Tongue (tissue), 1 donor: ENCODE measurements at regions not wholly inside any gene's neighbourhood (a gene's known extent, or its start where the extent isn't known, plus 50 kb on each side); places are given as distances from the start of the nearest gene placed in this dataset.
"Not testable (repeated sequence)": the region's sequence is repeated elsewhere in the genome, so short reads cannot be mapped to it uniquely, and the experiment has no call there.

Experiments
- DNase-seq: peaks from one replicate; pipeline ENCODE4 v3.0.0-alpha.2; 2015

DNA sequence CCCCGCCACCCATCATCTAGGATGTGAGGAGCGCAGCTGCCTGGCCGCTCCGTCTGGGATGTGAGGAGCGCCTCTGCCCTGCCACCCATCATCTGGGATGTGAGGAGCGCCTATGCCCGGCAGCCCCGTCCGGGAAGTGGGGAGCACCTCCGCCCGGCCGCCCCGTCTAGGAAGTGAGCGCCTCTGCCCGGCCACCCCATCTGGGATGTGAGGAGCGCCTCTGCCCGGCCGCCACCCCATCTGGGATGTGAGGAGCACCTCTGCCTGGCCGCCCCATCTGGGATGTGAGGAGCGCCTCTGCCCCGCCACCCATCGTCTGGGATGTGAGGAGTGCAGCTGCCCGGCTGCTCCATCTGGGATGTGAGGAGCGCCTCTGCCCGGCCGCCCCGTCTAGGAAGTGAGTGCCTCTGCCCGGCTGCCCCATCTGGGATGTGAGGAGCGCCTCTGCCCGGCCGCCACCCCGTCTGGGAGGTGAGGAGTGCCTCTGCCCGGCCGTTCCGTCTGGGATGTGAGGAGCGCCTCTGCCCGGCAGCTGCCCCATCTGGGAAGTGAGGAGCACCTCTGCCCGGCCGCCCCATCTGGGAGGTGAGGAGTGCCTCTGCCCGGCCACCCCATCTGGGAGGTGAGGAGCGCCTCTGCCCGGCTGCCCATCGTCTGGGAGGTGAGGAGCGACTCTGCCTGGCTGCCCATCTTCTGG lies 1086.5 kb downstream of the TYW1 start:
- DNase-seq, result not testable (repeated sequence)

DNA sequence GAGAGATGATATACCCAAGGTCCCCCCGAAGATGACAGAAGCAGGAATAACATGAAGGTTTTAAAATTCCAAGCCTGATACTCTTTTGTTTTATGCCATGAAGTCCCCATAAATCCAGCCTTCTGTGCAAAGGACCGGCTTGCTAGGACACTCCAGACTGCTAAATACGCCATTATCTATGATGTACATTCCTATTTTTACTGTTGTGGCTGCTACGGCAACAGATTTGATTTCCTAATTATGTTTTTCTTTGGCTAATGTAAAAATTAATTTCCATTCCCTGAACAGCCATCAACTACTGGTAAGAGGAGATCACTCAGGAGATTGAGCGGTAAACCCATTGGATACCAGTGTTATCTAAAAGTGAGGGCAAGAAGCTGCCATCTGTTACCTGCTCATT lies 1090.8 kb downstream of the TYW1 start:
- no peak for DNase-seq

DNA sequence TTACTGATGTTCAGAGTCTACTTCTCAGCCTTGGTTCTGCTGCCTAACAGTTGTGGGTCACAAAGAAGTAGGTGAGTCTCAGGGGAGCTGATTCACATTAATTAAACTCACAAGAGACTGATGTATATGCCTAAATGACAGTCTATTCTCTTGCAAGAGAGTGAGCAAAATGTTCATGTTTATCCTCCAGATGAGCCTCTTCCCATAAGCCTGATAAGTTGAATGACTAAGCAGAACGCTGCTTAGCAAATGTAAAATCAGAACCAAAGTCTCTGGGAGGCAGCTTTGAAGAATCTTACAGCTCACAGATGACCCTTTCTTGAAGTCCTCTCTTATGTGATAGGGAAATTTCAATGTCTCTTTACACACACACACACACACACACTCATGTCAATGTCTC lies 1092.2 kb downstream of the TYW1 start:
- no peak for DNase-seq

DNA sequence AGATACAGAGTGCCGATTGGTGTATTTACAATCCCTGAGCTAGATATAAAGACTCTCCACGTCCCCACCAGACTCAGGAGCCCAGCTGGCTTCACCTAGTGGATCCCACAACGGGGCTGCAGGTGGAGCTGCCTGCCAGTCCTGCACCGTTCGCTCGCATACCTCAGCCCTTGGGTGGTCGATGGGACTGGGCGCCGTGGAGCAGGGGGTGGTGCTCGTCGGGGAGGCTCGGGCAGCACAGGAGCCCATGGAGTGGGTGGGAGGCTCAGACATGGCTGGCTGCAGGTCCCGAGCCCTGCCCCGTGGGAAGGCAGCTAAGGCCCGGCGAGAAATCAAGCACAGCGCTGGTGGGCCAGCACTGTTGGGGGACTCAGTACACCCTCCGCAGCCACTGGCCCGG lies 1093.6 kb downstream of the TYW1 start:
- not testable (repeated sequence) for DNase-seq

DNA sequence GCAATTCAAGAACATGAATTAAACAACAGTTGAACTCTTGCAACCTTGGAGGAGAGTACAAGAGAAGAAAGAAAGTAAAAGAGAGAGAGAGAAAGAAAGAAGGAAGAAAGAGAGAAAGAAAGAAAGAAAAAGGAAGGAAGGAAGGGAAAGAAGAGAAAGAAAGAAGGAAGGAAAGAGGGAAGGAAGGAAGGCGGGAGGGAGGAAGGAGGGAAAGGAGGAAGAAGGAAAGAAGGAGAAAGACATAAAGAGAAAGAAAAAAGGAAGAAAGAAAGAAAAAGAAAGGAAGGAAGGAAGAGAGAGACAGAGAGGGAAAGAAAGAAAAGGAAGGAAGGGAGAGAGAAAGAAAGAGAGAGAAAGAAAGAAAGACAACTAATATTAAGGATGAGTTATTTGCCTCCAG lies 1106.7 kb downstream of the TYW1 start:
- DNase-seq, result no peak

DNA sequence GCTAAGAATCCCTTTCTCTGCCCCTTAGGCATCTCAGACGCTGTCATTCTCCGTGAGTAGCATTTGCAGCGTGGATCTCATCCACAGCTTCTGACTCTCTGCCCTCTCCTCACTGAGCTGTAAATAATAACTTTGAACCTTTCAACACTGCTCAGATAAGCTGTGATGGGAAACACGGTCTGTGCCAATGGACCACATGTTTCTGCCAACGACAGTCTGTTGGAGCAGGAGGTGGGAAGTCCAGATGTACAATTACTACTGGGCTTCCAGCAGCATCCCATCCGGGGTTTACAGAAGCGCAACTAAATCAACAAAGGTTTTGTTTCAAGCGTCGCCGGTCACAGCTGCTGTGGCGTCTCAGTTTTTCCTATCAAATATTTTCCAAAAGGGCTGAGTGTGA lies 1110.6 kb downstream of the TYW1 start:
- DNase-seq, result peak; percentile 80

DNA sequence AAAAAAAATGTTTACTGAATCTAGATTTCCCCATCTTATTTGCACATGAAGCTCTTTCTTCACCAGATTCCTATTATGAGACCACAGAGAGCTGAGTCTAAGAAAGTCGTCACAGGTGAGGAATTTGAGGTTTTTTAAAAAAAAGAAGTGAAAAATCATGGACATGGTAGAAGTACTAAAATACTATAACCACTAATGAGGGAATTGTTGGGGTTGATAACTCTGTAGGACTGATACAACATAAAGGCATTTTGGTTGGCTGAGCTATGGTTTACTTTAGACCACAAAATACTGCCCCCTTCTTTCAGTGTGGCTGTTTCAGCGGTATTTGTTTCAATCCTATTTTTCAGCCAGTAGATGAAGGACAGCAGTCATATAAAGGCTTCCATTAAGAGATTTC lies 1111.3 kb downstream of the TYW1 start:
- DNase-seq, result no peak

DNA sequence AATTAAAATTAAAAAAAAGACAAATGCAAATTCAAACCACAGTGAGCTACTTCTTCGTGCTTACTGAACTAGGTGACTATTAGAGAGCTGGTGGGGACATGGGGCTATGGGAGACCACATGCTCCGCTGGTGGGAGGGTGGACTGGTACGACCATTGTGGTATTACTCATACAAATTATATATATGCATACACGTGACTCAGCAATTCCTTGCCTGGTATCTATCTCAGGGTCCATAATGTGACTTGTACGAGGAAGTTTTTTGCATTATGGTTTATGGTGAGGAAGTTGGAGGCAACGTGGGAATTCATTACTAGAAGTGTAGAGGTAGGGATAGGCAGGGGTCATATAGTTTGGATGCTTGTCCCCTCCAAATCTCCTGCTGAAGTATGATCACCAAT lies 1112.7 kb downstream of the TYW1 start:
- DNase-seq, result no peak

DNA sequence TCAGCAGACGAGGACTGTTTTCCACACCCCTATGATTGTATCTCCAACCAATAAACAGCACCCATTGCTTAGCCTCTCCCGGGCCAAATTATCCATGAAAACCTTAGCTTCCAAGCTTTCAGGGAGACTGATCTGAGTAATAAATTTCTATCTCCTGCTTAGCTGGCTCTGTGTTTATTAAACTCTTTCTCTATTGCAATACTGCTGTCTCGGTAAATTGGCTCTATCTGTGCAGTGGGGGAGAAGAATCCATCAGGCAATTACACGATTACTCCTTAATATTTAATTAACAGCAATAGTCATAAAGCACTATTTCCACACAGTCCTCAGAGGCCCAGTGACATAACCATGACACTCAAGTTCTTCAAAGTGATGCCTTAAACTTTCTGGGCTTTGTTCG lies 1122.8 kb downstream of the TYW1 start:
- no peak for DNase-seq

DNA sequence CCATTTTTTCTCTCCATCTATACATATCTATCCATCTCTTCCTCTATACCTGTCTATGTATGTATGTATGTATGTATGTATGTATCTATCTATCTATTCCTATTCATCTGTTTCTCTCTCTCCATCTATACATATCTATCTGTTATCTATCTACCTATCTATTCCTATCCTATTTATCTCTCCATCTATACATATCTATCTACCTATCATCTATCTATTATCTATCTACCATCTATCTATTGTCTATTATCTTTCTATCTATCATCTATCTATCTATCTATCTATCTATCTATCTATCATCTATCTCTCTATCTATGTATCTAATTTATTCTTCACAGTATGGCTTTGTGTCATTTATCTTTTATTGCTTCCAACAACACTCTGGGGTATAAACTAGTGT lies 1124.4 kb downstream of the TYW1 start:
- no peak for DNase-seq

DNA sequence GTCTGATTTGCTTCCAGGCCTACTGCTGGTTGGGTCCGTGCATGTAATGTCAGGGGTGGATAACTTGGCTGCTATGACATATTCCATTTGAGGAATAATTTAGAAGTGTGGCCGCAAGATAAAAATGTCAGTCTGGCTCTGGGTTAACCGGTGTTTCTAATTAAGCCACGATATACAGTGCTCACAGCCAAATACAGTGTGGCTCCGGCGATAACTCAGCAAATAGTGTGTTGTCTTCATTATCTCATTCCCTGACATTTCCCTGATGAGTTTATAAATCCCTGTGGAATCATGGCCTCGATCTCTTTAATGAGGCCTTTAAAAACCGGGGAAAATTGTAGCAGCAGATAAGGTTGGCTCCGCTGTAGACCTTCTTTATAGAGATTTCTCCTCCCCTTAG lies 1125.0 kb downstream of the TYW1 start:
- no peak for DNase-seq

DNA sequence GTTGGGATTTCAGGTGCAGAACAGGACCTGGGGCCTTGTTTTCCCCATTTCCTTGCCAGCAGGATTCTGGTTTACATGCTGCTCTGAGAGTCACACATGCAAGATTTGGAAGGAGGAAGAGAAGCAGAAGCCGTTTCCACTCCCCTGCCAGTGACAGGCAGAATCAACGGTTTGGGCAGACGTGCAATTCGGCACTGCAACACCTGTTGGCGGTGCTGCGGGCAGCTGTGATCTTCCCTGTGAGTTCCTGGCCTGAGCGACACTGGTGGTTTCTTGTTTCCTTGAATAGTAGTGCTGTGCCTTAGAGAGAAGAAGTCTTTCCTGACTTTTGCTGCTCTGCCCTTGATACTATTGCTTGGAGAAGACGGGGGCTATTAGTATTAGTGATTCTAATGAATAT lies 1126.2 kb downstream of the TYW1 start:
- peak; percentile 51 for DNase-seq

DNA sequence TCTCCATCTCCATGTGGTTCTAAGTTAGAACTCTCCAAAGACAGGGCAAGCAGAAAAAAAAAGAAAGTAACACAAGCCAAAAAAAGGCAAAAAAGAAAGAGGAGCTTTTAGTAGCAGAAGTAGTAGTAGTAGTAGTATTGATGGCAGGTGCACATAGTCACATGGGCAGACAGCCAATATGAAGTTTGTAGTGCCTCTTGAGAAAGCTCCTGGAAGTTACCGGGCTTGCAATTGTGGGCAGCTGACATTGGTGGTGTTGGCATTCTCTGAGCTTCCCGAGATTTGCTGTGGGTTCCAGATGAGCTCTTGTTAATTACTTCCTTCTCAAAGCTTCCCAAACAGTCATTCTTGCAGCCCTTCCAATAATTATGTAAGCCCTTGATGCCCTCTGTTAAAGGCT lies 1128.5 kb downstream of the TYW1 start:
- peak; percentile 49 for DNase-seq

DNA sequence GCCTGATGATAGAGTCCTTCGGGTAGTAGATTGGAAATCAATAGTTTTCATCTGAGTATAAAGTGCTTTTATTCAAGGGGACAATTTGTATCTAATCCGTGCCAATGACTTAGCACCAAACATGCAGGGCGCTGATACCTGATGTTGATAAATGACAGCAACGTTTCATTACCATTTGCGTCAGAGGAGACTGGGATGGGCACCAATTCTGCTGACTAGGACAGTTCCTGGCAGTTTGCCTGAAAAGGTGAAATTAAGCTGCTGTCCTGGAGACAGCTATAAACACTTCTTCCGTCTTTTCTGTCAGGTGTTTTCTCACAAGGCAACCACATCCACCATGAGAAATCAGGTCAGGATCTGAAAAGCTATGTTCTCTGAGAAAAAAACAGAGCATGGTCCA lies 1136.4 kb downstream of the TYW1 start:
- no peak for DNase-seq

DNA sequence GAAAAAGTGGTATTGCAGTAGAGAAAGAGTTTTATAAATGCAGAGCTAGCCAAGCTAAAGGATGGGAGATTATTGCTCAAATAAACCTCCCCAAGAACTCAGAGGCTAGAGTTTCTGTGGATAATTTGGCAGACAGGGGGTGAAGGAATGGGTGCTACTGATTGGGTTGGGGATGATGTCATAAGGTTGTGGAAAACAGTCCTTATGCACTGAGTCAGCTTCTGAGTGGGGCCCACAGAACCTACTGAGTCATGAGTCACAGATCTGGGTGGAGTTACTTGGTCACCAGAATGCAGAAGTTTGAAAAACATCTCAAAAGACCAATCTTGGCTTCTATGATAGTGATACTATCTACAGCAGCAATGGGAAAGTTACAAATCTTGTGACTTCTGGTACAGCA lies 1146.7 kb downstream of the TYW1 start:
- no peak for DNase-seq

DNA sequence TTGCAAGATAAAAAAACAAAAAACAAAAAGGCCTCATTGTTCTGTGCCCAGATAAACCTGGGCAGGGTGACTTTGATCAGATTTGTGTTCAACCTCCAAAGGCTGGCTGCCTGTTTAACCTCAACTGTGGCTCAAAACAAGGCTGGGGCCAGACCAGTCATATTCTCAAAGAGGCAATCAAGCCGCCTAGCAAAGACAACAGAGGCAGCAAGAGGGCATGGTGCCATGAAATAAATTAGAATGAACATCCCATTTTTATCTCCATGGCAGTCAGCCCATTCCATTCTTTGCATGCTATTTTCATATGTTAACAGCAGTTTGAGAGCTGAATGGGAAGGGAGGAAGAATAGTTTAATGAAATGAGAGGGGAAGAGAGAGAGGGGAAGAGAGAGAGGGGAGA lies 1150.3 kb downstream of the TYW1 start:
- peak; percentile 50 for DNase-seq

DNA sequence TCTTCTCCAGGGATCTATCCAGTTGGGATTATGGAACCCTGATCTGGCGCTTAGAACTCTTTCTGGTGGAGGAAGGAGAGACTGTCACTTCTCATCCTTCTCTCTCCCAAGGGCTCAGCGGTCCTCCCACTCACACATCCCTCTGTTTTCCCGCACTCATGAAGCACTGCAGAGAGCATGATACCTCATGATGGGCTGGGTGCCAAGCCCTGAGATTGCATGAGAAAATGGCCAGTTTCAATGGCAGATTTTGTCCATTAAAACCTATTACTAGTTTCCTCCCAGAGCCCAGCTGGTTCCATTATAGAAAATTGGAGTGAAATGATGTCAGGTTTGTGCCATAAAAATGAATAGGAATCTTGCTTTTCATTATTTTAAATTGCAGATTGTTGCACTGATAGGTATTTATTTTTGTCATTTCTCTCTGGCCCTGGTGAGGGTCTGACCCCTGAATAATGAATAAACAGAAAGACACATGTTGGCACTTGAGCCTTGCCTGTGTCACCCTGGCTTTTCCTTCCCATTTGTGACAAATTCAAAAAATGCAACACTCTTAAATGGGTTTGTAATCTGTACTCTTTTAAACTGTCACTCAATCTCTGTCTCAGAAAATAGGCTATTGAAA lies 1151.1 kb downstream of the TYW1 start:
- DNase-seq, result no peak

DNA sequence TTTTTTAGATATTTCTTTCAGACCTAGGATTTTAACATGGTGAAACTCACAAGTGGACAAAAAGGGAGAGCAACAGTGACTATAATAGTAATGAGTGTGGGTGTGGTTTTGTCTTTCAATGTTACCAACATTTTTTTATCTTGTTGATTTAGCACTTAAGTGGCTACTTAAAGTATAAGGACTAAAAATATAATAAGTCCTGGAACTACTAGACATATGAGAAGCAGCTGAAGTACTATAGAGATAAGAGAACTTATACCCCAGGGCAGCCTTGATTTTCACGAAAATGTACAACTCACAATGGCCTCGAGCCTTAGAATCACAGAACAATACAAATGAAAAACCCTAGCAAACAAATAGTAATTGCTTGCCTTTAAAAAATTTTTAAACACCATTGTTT lies 1151.8 kb downstream of the TYW1 start:
- DNase-seq, result no peak

DNA sequence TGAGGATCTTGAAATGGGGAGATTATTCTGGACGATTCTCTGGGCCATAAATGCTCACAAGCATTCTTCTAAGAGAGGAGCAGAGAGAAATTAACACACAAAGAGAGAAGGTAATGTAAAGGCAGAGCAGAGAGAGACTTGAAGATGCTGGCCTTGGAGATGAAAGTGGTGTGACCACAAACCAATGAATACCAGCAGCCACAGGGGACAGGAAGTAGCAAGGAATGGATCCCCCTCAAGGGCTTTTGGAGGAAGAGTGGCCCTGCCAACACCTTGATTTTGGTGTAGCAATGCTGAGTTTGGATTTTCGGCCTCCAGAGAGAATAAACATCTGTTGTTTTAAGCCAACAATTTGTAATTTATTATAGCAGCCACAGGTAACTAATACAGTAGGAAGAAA lies 1155.6 kb downstream of the TYW1 start:
- no peak for DNase-seq

DNA sequence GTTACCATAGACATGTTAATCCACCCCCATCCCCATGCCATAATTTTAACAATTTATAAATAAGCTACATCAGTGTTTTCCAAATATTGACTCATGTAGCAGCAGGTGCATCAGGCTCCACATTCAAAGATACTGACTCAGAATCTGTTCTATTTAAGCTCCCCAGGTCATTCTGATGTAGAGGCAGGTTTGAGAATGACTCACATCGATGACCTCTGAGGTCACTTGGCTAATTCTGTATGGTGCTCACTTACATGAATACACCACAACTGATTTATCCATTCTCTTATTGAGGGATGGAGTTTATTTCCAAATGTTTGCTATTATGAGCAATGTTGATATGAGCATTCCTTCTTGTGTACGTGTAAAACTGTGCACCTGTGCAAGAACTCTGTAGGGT lies 1159.0 kb downstream of the TYW1 start:
- no peak for DNase-seq

DNA sequence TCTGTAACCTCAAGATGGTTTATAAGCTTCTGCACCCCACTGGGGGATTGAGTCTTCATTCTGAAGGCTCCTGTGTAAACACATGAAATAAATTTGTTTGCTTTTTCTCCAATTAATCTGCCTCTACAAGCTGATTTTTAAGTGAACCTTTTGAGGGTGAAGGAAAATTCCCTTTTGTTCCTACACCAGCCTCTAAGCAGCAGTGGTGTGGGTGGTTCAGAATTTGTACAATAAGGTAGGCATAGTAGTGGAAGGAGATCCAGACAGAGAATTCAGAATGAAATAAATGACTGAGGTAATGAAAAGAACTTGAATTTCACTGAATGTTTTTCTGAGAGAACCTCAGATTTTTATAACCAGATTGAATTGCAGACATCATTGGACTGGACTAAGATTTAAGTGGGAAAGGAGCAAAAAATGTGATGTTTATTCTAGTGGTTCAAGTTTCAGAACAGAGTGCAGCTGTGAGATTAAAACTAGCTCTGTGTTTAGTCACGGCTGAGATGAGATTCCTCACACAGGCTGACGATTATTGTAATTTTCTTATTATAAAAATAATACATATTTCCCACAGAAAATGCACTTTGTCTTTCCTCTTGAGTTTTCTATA lies 1162.2 kb downstream of the TYW1 start:
- peak; percentile 69 for DNase-seq

DNA sequence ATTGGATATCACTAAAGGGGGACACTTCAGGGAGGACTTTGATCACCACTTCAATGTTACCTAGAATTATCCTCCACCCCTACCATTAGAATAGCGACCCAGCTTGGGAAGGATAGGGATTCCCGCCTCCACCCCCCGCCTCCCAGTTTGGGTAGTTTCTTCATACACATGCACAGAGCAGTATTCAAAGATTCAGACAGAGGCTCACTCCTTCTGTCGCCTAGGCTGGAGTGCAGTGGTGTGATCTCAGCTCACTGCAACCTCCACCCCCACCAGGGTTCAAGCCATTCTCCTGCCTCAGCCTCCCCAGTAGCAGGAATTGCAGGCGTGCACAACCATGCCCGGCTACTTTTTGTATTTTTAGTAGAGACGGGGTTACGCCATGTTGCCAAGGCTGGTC lies 1166.1 kb downstream of the TYW1 start:
- no peak for DNase-seq

DNA sequence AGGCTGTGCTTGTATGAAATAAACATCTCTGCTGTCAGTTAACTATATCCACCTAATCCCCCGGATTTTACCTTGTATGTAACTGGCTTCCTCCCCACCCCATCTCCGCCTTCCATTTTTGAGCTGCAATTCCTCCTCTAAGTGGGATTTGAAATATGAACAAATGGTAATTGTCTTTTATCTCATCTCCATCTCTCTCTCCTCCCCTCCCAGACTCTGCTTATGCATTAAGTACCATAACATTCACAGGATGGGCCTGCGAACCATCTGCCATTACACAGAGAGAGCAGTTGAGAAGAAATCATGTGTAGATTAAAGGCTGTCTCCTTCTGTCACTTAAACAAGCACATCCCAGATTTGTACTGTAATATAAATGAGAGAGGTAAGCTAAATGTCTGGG lies 1169.9 kb downstream of the TYW1 start:
- DNase-seq, result peak; percentile 40

DNA sequence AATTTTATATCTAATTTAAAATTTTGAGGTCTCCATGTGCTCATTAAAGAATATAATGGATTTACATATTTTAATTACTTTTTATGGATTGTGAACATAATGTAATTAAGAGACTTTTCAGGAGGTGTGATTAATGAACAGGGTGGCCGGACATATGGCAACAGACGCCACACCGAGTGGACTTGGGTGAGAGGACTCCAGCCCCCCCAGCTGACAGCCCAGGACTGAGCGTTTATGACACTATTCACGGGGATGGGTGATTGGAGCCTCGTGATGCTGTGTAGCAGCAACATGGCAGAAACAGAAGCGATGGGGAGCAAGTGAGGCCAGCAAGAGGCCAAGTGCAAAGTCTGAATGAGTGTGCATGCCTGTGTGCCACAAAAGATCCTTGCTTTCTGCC lies 1176.9 kb downstream of the TYW1 start:
- no peak for DNase-seq
